ENCODE measurements at regions not wholly inside any gene's neighbourhood (a gene's known extent, or its start where the extent isn't known, plus 50 kb on each side); places are given as distances from the start of the nearest gene placed in this dataset.
"Not testable (repeated sequence)": the region's sequence is repeated elsewhere in the genome, so short reads cannot be mapped to it uniquely, and the experiment has no call there.

DNA sequence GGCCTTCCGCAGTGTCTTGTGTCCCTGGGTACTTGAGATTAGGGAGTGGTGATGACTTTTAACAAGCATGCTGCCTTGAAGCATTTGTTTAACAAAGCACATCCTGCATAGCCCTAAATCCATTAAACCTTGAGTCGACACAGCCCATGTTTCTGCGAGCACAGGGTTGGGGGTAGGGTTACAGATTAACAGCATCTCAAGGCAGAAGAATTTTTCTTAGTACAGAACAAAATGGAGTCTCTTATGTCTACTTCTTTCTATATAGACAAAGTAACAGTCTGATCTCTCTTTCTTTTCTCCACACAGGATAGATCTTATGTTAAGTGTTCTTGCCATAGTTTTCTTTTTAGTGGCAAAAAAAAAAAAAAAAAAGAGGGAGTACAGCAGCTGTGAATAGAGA, 70.2 kb upstream of the SNX9 start:
- H3K27ac Mint-ChIP-seq = peak overlapping the region; percentile 6
- H3K36me3 Mint-ChIP-seq (ENCODE audit: low read depth); H3K9me3 Mint-ChIP-seq; H3K4me3 Mint-ChIP-seq; H3K27me3 Mint-ChIP-seq: not testable (repeated sequence)
- H3K4me1 Mint-ChIP-seq (ENCODE audit: low read depth) = peaks cover 91% of the 10 kb centered on the region
- peak; percentile 24 for DNase-seq

DNA sequence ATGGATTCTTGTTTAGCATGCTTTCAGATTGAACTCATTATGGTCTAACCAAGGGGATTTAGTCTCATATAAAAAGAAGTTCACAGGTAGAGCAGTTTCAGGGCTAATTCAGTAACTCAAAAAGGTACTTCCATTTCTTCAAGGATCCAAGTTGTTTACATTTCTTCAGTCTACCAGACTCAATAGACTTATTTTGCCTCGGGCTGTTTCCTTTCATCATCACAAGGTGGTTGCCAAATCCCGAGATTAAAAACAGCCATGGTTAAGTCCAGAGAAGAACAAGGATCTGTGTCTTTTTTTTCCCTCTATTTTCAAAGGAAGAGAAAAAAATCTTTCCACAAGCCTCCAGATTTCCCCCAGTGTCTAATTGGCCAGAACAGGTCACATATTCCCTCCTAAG, 69.8 kb upstream of the SNX9 start:
- Mint-ChIP-seq H3K4me3 (no peak overlapping the region), H3K27me3 (no peaks in the 10 kb centered on the region), H3K36me3 (ENCODE audit: low read depth) (peaks cover 2% of the 10 kb centered on the region), H3K9me3 (peaks cover 7% of the 10 kb centered on the region), H3K4me1 (ENCODE audit: low read depth) (peaks cover 94% of the 10 kb centered on the region), H3K27ac (peak overlapping the region; percentile 6)
- DNase-seq = no peak

DNA sequence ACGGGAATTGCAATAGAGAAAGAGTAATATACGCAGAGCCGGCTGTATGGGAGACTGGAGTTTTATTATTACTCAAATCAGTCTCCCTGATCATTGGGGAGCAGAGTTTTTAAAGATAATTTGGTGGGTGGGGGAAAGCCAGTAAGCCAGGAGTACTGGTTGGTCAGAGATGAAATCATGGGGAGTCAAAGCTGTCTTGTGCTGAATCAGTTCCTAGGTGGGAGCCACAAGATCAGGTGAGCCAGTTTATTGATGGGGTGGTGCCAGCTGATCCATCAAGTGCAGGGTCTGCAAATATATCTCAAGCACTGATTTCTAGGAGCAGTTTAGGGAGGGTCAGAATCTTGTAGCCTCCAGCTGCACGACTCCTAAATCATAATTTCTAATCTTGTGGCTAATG, 69.2 kb upstream of the SNX9 start:
- DNase-seq = peak; percentile 29
- peak overlapping the region; percentile 16 for H3K27ac Mint-ChIP-seq
- not testable (repeated sequence) for H3K9me3 Mint-ChIP-seq; H3K4me3 Mint-ChIP-seq; H3K27me3 Mint-ChIP-seq; H3K36me3 Mint-ChIP-seq (ENCODE audit: low read depth)
- peaks cover 97% of the 10 kb centered on the region for H3K4me1 Mint-ChIP-seq (ENCODE audit: low read depth)

DNA sequence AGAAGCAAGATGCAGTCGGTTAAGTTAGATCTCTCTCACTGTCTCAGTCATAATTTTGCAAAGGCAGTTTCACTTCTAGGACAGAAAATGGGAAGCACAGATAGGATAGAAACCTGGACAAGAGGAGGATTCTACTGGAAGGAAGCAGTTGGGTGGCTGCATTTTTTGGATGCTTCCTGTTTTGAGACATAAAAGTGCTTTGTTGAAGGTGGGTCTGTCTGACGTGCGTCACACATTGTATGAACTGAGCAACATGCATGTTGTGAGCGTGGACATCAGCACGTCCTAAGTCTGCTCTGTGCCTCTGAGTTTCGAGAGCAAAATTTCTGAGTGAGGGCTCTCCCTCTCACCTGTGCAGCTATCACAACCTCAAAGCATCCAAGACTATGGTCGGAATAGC, 68.7 kb upstream of the SNX9 start:
- H3K27me3 Mint-ChIP-seq = no peaks in the 10 kb centered on the region
- peak; percentile 30 for DNase-seq
- peaks cover 96% of the 10 kb centered on the region for H3K4me1 Mint-ChIP-seq (ENCODE audit: low read depth)
- peaks cover 2% of the 10 kb centered on the region for H3K36me3 Mint-ChIP-seq (ENCODE audit: low read depth)
- H3K9me3 Mint-ChIP-seq = peaks cover 7% of the 10 kb centered on the region
- peak overlapping the region; percentile 16 for H3K27ac Mint-ChIP-seq
- H3K4me3 Mint-ChIP-seq = no peak overlapping the region

DNA sequence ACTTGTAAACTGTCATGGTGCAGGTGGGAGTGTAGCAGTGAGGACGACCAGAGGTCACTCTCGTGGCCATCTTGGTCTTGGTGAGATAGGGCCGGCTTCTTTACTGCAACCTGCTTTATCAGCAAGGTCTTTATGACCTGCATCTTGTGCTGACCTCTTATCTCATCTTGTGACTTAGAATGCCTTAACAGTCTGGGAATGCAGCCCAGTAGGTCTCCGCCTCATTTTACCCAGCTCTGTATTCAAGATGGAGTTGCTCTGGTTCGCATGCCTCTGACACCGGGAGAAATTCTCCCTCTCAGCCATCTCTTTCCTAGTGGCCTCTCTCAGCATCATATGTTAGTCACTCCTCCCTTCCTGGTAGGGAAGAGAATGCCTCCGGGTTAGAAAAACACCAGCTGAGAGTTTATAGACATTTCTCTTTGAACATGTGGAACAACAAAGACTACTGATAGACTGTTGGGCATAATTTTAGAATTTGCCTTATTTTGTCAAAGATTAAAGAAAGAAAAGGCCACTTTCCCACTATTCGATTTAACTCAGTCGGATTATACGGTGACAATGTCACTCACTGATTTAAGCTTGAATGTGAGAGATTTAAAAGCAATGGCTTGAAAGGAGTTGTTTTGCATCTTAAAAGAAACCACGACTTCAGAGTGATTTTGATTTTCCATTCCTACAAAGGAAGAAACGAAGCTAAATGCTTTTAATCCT, 67.9 kb upstream of the SNX9 start:
- peak overlapping the region; percentile 95 for H3K27ac Mint-ChIP-seq
- H3K27me3 Mint-ChIP-seq = no peaks in the 10 kb centered on the region
- peak; percentile 39 for DNase-seq
- H3K4me3 Mint-ChIP-seq = peak overlapping the region; percentile 57
- H3K9me3 Mint-ChIP-seq = peaks cover 7% of the 10 kb centered on the region
- H3K4me1 Mint-ChIP-seq (ENCODE audit: low read depth) = peaks cover 96% of the 10 kb centered on the region
- H3K36me3 Mint-ChIP-seq (ENCODE audit: low read depth) = peaks cover 2% of the 10 kb centered on the region

DNA sequence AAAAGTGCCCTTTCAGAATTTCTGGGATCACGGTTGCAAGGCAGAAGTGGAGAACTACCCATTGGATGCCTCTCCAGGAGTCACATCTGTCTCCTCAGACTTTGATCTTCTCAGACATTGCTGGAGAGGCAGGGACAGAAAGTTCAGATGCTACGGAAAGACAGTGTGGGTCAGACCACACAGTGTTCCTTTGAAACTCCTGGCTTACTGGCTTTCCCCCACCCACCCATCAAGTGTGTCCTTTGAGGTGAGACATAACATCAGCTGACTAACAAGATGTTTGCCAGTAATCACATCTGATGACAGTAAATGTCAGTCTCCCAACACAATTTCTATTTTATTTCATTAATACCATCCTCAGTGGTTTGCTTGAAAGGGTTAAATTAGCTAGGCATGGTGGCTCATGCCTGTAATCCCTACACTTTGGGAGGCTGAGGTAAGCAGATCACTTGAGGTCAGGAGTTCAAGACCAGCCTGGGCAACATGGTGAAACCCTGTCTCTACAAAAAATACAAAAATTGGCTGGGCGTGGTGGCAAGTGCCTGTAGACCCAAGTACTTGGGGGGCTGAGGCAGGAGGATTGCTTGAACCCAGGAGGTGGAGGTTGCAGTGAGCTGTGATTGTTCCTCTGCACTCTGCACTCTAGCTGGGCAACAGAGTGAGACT, 67.2 kb upstream of the SNX9 start:
- peaks cover 96% of the 10 kb centered on the region for H3K4me1 Mint-ChIP-seq (ENCODE audit: low read depth)
- peaks cover 6% of the 10 kb centered on the region for H3K9me3 Mint-ChIP-seq
- peak overlapping the region; percentile 95 for H3K27ac Mint-ChIP-seq
- peaks cover 1% of the 10 kb centered on the region for H3K36me3 Mint-ChIP-seq (ENCODE audit: low read depth)
- no peaks in the 10 kb centered on the region for H3K27me3 Mint-ChIP-seq
- peak; percentile 73 for DNase-seq
- H3K4me3 Mint-ChIP-seq = peak overlapping the region; percentile 57

DNA sequence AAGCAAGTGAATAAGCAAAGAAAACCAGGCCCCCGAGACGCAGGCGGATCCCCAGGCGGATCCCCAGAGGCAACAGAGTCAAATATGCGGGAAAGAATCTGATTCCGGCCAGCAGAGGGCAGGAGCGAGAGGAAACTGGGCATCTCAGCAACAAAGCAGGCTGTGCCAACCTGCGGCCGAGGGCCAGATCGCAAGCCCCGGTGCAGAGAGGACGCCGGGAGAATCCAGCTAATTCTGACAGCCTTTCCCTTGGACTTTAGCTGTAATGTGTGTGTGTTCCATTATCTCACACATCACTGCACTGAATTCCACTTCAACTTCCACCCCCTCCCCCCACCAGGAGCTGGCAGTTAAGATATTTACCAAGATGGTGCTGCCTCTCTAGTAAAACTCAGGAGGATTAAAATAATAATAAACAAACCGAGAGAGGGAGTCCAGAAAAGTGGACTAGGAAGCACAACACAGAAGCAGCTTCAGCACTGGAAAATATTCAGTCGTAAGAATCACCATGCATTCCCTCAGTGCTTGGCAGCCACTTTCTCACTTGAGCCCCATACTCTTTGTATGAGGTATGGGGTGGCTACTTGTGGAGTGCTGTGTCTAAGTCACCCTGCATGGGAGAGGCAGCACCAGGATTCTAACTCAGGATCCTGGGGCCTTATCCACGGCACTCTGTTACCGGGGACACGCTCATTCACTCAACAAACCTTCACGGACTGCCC, 66.2 kb upstream of the SNX9 start:
- Mint-ChIP-seq H3K27me3 (no peaks in the 10 kb centered on the region), H3K27ac (peak overlapping the region; percentile 95), H3K9me3 (peaks cover 5% of the 10 kb centered on the region), H3K4me1 (ENCODE audit: low read depth) (peaks cover 96% of the 10 kb centered on the region), H3K36me3 (ENCODE audit: low read depth) (no peaks in the 10 kb centered on the region), H3K4me3 (no peak overlapping the region)
- peak; percentile 84 for DNase-seq

DNA sequence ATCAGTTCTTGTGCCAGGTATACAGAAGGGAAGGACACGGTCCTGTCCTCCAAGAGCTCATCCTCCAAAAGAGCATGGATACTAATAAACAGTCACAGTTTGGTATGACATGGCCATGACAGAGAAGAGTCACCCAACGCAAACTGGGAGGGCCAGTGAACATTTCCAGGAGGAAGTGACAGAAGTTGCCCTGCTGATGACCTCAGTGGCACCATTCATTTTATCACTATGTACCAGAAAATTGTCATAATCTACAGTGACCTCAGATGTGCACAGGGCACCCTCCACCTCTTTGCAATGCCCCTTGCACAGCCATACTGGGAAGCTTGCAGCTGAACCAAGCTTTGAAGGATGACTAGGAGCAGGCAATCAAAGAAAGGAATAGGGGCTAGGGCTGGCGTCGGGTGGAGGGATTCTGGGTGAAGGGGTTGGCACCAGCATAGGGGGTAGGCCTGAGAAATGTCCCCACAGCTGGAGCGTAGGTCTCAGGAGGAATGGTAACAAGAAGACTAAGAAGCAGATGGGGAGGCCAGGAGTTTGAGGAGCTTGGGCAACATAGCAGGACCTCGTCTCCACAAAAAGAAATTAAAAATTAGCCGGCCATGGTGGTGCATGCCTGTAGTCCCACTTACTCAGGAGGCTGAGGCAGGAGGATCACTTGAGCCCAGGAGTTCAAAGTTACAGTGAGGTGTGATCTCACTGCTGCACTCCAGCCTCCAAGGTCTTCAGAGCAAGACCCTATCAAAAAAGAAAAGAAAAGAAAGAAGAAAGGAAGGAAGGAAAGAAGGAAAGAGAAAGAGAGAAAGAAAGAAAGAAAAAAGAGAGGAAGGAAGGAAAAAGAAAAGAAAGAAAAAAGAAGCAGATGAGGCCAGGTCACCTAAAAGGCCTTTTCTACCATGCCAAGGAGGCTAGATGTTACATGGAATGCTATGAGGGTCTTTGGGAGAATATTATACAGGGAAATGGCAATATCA, 65.3 kb upstream of the SNX9 start:
- no peaks in the 10 kb centered on the region for H3K36me3 Mint-ChIP-seq (ENCODE audit: low read depth)
- H3K4me1 Mint-ChIP-seq (ENCODE audit: low read depth) = peaks cover 96% of the 10 kb centered on the region
- no peaks in the 10 kb centered on the region for H3K27me3 Mint-ChIP-seq
- H3K27ac Mint-ChIP-seq = no peak overlapping the region
- H3K9me3 Mint-ChIP-seq = no peaks in the 10 kb centered on the region
- no peak overlapping the region for H3K4me3 Mint-ChIP-seq
- DNase-seq = peak; percentile 27

DNA sequence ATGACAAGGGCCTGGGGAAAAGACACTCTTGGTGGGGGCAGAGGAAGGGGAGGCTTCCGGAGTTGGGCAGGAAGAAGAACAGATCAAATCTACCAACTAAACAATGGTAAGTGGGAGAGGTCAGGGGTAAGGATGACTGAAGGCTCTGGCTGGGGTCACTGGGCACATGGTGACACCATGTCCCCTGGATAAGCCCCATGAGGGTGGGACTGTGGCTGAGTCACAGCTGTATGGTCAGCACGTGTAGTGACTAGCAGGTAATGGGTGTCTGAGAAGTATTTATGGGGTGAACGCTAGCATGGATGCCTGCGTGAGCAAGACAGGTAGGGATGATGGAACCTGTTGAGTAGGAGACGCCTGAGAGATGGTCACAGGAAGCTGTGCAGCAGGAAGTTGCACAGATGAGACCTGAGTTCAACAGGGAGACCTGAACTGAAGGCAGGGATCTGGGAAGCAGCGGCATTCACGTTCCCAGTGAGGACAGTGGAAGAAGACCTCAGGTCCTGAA, 64.5 kb upstream of the SNX9 start:
- Mint-ChIP-seq H3K4me3 (no peak overlapping the region), H3K9me3 (no peaks in the 10 kb centered on the region), H3K27ac (no peak overlapping the region), H3K36me3 (ENCODE audit: low read depth) (no peaks in the 10 kb centered on the region), H3K27me3 (no peaks in the 10 kb centered on the region), H3K4me1 (ENCODE audit: low read depth) (peaks cover 96% of the 10 kb centered on the region)
- DNase-seq = no peak

DNA sequence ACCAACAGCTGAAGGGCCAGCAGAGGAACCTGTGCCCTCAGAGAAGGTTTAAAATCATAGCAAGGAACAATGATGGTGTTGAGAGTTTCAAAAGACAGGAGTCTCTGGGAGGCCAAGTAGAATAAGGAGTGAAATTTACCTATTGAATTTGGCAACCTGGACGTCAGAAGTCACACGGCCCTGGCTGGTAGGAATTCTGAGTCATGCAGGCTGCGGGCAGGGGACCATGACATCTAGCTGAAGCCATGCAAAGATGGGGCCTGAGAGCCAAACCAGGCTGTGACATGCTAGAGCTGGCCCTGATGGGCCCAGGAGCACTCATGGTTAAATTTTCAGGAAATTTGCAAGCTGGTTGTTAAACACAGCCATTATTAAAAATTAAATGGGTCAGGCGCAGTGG, 64.0 kb upstream of the SNX9 start:
- no peak overlapping the region for H3K27ac Mint-ChIP-seq
- no peaks in the 10 kb centered on the region for H3K36me3 Mint-ChIP-seq (ENCODE audit: low read depth)
- H3K27me3 Mint-ChIP-seq = no peaks in the 10 kb centered on the region
- no peak for DNase-seq
- no peaks in the 10 kb centered on the region for H3K9me3 Mint-ChIP-seq
- H3K4me3 Mint-ChIP-seq = no peak overlapping the region
- H3K4me1 Mint-ChIP-seq (ENCODE audit: low read depth) = peaks cover 96% of the 10 kb centered on the region

DNA sequence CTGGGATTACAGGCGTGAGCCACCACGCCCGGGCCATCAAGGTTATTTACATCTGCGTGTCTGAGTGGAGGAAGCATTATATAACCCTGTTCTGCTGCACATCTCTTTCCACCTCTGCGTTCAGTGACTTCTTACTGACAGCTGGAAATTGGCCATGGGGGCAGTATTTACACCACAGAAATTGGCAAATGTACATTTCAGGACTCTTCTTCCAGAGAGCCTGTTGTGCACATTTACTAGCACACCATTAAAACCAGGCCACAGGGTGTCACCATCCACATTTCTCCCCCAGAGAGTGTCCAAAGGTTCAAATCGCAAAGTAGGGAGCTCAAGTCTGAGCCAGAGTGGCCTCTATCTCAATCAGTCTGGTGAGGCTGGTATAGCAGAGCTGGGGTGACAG, 62.9 kb upstream of the SNX9 start:
- H3K4me3 Mint-ChIP-seq = no peak overlapping the region
- no peaks in the 10 kb centered on the region for H3K9me3 Mint-ChIP-seq
- no peaks in the 10 kb centered on the region for H3K27me3 Mint-ChIP-seq
- peaks cover 96% of the 10 kb centered on the region for H3K4me1 Mint-ChIP-seq (ENCODE audit: low read depth)
- no peak for DNase-seq
- H3K36me3 Mint-ChIP-seq (ENCODE audit: low read depth) = no peaks in the 10 kb centered on the region
- H3K27ac Mint-ChIP-seq = peak overlapping the region; percentile 89

DNA sequence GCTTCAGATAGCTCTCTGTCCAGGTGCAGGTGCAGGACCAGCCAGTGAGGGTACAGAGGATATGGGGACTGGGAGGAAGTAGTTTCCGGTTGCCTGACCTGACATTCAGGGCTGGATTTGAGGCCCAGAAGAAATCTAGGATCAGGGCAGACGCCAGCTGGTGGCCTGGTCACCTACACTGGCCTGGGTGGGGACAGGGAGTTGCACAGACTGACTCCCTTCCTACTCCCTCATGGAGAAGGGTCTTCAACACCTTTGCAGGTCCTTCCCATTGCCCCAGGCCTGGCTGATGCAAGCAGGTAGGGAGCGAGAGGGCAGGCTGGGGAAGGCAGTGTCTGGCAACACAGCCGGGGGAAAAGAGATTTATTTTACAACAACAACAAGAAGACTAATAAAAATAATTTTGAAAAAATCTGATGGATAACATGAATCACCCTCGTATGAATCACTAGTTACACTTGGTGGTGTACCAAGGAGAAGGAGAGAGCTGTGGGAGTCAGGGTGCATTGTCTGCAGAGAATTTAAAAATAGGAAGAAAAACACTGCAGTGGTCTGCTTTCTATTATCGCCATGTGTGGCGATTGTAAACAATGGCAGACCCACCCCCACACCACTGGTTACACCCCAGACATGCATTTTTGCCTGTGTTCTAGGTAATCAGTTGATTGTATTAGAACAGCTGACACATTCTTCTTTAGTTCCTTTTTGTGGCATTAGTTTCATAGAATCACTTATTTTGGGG, 62.3 kb upstream of the SNX9 start:
- peak; percentile 70 for DNase-seq
- Mint-ChIP-seq H3K9me3 (no peaks in the 10 kb centered on the region), H3K36me3 (ENCODE audit: low read depth) (no peaks in the 10 kb centered on the region), H3K4me3 (peak overlapping the region; percentile 25), H3K4me1 (ENCODE audit: low read depth) (peaks cover 95% of the 10 kb centered on the region), H3K27ac (peak overlapping the region; percentile 89), H3K27me3 (no peaks in the 10 kb centered on the region)

DNA sequence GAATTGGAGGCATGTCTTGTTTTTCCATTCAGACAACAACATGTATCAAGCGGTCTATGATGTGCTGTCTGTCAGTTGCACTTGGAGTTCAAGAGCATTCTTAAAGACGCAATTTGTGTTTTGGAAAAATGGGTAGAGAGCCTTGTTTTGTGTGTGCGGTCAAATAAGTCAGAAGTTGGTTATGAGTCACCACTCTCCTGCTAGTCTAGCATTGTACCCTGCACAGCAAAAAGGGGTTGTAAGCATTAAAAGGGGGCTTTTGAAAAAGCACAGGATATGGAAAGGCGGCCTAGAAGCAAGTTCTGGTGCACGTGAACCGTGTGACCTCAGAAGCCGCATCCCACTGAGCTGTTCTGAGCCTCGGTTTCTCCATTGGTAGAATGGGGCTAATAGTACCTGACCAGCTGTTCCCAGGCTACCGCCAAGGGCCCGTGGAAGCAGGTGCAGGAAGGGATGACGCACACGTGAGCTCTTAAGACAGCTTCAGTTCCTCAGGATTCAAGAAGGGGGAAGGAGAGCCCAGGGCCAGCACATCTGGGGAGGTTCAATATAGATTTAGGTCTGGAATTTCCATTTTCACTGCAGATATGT, 61.6 kb upstream of the SNX9 start:
- Mint-ChIP-seq H3K4me1 (ENCODE audit: low read depth) (peaks cover 95% of the 10 kb centered on the region), H3K9me3 (no peaks in the 10 kb centered on the region), H3K4me3 (peak overlapping the region; percentile 50), H3K27ac (peak overlapping the region; percentile 89), H3K36me3 (ENCODE audit: low read depth) (no peaks in the 10 kb centered on the region), H3K27me3 (no peaks in the 10 kb centered on the region)
- peak; percentile 71 for DNase-seq
